HUES48 (cell line): ENCODE measurements at regions not wholly inside any gene's neighbourhood (a gene's known extent, or its start where the extent isn't known, plus 50 kb on each side); places are given as distances from the start of the nearest gene placed in this dataset.
A peak's percentile ranks its signal among the peaks of the same experiment; 100 is the strongest.

Source experiments
- H3K27ac ChIP-seq: one replicate; pipeline ENCODE4 v1.7.0; 2013; ENCODE audit warnings: low read depth, low read length, inconsistent platforms
- H3K27me3 ChIP-seq: 2 replicates; pipeline ENCODE4 v1.6.1; 2013; ENCODE audit warnings: mild to moderate bottlenecking, low read length; ENCODE audit not compliant: control insufficient read depth, insufficient read depth
- H3K36me3 ChIP-seq: 2 replicates; pipeline ENCODE4 v1.6.1; 2013; ENCODE audit warnings: low read length; ENCODE audit not compliant: control insufficient read depth, insufficient read depth
- H3K4me1 ChIP-seq: 2 replicates; pipeline ENCODE4 v1.6.1; 2013; ENCODE audit warnings: mild to moderate bottlenecking, low read length; ENCODE audit not compliant: control insufficient read depth, insufficient read depth
- H3K4me3 ChIP-seq: 2 replicates; pipeline ENCODE4 v1.5.1; 2013; ENCODE audit warnings: mild to moderate bottlenecking, low read depth, low read length
- H3K9ac ChIP-seq: 2 replicates; pipeline ENCODE4 v1.6.1; 2013; ENCODE audit warnings: mild to moderate bottlenecking, low read depth, low read length, moderate library complexity
- H3K9me3 ChIP-seq: 2 replicates; pipeline ENCODE4 v1.6.1; 2013; ENCODE audit warnings: low read length; ENCODE audit not compliant: control insufficient read depth, insufficient read depth

DNA sequence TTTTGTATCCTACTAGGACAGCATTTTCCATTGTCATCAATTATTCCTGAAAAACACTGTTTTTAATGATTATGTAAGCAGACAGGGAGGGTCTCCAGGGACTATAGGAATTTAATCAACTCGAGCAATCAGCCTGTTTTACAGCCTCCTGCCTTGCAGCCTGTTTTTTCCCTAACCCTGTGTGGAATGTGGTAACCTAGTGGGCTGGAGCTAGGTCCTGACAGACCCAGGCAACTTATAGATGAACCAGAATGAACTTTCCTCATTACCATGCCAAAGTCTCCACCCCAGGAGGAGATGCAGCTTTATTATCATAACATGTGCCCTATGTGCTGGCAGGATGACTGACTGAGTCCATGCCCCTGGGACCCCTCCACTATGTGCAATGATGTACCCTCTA lies 375.1 kb downstream of the BMP4 start:
- no peak overlapping the region for H3K4me3 ChIP-seq
- H3K27me3 ChIP-seq: no peaks in the 10 kb centered on the region
- H3K36me3 ChIP-seq: no peaks in the 10 kb centered on the region
- peaks cover 6% of the 10 kb centered on the region for H3K4me1 ChIP-seq
- peaks cover 6% of the 10 kb centered on the region for H3K9me3 ChIP-seq
- H3K27ac ChIP-seq: peak overlapping the region; percentile 27
- no peak overlapping the region for H3K9ac ChIP-seq

DNA sequence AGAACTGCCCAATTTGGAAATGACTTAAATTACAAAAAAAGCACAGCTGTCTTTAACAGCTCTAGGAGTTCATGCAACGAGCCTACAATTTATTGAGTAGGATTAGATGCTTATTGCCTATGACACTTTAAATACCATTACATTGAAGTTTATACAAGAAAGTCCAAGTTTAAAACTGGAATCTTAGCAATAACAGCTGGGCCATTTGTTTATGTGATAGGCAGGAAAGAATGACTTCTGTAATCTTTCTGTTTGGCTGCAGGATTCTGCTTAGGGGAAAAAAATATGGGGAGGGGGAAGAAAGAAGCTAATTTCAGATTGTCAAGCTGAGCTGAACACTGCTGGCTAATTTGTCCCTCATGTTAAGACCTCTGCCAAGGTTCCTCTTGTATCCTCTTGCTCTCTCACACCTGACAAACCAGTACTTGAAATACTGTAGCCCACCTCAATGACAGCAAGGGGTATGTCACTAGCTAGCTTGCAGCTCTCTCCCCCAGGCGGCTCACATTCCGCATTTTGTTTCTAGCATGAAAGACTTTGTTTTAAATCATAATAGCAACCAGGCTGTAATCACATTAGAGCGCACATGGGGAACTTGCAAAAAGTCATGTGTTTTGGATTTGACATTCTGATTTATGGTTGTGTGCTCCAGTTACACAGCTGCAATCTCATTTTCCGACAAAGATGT lies 384.8 kb downstream of the BMP4 start:
- Histone ChIP-seq H3K36me3 (no peaks in the 10 kb centered on the region), H3K4me1 (peaks cover 25% of the 10 kb centered on the region), H3K27me3 (no peaks in the 10 kb centered on the region), H3K27ac (peak overlapping the region; percentile 36), H3K9me3 (peaks cover 21% of the 10 kb centered on the region), H3K9ac (no peak overlapping the region), H3K4me3 (no peak overlapping the region)

DNA sequence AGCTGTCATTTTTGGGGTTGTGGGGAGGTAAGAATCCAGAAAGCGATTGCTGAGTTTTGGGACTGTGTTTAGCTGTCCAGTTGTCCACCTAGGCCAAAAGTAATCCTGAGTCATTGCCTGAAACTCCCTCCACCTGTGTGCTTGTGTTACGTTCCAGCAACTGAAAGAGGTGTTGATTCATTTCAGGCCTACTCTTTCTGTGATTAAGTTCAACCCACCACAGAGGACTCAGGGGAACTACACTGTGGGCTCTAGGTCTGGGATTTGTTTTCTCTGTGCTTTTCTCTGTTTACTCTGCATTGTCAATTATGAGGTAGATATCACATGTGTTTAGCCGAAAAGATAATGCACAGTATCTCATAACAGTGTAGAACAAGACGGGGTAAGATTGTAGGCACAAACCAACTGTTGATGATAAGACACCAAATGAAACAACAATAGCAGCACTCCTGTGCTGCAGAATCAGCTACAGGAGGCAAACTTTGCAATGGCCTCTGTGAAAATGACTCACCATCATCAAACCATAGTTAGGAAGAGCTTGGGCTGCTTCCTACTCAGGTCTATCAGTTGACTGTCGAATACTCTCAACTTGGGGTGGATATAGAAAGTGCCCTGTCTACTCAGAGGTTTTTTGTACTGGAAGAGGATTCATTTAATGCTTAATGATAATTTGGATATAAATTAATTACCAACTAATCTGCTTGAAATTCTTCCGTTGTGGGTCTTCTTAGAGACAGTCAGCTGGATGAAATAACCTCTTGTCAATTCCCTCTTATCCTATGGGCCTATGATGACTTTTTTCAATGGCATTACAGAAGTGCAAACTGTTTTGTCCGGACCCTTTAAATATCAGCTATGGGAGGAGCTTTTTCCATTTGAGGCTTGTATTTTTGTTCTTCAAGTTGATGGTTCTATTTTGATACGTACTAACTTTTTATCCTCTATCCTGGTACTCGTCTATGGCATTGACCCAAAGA lies 385.9 kb downstream of the BMP4 start:
- no peaks in the 10 kb centered on the region for H3K27me3 ChIP-seq
- H3K9ac ChIP-seq: no peak overlapping the region
- H3K4me3 ChIP-seq: no peak overlapping the region
- peaks cover 28% of the 10 kb centered on the region for H3K4me1 ChIP-seq
- peaks cover 11% of the 10 kb centered on the region for H3K9me3 ChIP-seq
- H3K36me3 ChIP-seq: no peaks in the 10 kb centered on the region
- no peak overlapping the region for H3K27ac ChIP-seq

DNA sequence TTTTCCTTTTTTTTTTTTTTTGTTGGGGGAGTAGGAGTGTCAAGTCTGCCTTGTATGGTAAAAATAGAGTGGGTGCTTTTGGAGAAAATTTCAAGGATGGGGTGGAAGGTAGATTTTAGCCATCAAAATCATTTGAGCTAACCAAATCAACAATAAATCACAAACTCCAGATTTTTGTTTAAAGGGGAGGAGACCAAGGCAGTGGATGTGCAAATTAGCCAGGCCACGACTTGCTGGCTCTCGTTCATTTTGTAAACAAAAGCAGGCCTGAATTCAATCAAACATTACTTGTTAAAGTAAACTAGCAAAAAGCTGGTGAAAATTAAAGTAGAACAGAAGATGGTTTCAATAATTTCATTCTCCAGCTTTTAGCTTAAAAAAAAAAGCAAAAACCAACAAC lies 387.2 kb downstream of the BMP4 start:
- peaks cover 1% of the 10 kb centered on the region; the same call in 1 of the 2 replicates for H3K9me3 ChIP-seq
- no peaks in the 10 kb centered on the region for H3K27me3 ChIP-seq
- no peak overlapping the region for H3K4me3 ChIP-seq
- no peak overlapping the region for H3K9ac ChIP-seq
- peaks cover 28% of the 10 kb centered on the region for H3K4me1 ChIP-seq
- H3K36me3 ChIP-seq: no peaks in the 10 kb centered on the region
- H3K27ac ChIP-seq: no peak overlapping the region

DNA sequence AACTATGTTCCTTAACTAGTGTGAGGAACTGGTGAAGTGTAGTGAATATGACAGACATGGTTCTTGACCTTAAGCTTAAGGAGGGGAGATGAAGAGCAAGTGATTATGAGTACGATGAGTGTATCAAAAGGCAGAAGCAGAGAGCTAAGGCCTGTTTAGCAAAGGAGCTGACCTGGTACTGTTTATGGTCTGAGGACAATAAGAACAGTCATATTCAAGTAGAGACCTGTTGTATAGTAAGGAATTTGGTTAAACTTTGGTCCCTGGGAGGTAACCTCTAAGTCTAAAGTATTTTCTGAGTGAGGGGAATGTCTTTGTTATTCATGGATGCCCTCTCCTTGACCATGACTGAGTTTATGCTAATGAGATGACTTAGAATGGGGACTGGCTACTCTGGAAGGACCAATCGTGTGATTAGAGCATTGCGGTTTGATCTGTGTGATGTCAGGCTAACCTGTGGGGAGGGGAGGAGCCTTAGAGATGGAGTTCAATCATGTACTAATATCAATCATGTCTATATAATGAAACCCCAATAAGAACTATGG lies 389.3 kb downstream of the BMP4 start:
- Histone ChIP-seq H3K27ac (peak overlapping the region; percentile 59), H3K9me3 (peaks cover 10% of the 10 kb centered on the region), H3K9ac (no peak overlapping the region), H3K4me3 (no peak overlapping the region), H3K36me3 (no peaks in the 10 kb centered on the region), H3K4me1 (peaks cover 27% of the 10 kb centered on the region), H3K27me3 (no peaks in the 10 kb centered on the region)

DNA sequence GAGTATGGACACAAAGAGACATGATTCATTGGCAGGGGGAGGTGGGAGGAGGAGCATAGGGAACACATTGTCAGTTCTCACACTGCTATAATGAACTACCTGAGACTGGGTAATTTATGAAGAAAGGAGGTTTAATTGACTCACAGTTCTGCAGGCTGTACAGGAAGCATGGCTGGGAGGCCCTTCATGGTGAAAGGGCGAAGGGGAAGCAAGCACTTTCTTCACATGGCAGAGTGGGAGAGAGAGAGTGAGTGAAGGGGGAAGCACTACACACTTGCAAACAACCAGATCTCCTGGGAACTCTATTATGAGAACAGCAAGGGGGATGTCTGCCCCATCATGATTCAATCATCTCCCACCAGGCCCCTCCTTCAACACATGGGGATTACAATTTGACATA lies 391.8 kb downstream of the BMP4 start:
- peaks cover 8% of the 10 kb centered on the region for H3K4me1 ChIP-seq
- H3K27ac ChIP-seq: no peak overlapping the region
- H3K9me3 ChIP-seq: peaks cover 10% of the 10 kb centered on the region
- H3K36me3 ChIP-seq: no peaks in the 10 kb centered on the region
- no peak overlapping the region for H3K9ac ChIP-seq
- H3K4me3 ChIP-seq: no peak overlapping the region
- no peaks in the 10 kb centered on the region for H3K27me3 ChIP-seq

DNA sequence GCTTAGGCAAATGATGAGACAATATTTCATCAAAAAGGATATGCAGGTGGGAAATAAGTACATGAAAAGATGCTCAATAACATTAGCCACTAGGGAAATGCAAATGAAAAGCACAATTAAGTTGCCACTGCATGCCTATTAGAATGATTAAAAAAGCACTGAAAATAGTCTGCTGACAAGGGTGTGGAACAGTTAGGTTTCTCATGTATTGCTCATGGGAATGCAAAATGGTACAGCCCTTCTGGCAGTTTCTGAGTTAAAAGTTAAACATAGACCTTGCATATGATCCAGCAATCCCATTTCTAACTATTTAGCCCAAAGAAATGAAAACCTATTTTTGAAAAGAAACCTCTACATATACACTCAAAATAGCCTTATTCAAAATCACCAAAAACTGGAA lies 393.0 kb downstream of the BMP4 start:
- H3K36me3 ChIP-seq: no peaks in the 10 kb centered on the region
- no peaks in the 10 kb centered on the region for H3K27me3 ChIP-seq

DNA sequence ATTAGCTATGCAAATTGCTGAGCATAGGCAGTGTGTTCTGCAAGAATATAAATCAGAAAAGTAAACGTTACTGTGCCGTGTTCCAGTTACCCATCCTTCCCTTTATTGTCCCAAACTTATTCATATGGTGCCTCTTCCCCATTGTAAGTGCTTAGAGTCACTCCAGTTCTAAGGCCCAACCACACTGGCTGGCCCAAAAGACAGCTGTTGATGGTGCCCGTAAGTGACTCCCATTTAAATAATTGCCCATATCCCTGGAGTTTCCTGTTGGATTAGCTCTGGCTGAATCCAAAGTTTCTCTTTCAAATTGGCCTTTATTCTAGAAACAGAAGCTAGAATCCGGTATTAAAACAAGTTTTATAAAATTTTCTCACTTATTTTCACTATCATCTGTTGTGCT lies 400.1 kb upstream of the DDHD1 start:
- Histone ChIP-seq H3K27ac (no peak overlapping the region), H3K9me3 (no peaks in the 10 kb centered on the region), H3K36me3 (no peaks in the 10 kb centered on the region), H3K4me3 (no peak overlapping the region), H3K27me3 (no peaks in the 10 kb centered on the region), H3K4me1 (no peaks in the 10 kb centered on the region), H3K9ac (no peak overlapping the region)

More for the DNA sequence above, 393.0 kb downstream of the BMP4 start:
- Histone ChIP-seq H3K4me1 (peaks cover 8% of the 10 kb centered on the region), H3K4me3 (no peak overlapping the region), H3K27ac (no peak overlapping the region), H3K9me3 (peaks cover 10% of the 10 kb centered on the region), H3K9ac (no peak overlapping the region)

DNA sequence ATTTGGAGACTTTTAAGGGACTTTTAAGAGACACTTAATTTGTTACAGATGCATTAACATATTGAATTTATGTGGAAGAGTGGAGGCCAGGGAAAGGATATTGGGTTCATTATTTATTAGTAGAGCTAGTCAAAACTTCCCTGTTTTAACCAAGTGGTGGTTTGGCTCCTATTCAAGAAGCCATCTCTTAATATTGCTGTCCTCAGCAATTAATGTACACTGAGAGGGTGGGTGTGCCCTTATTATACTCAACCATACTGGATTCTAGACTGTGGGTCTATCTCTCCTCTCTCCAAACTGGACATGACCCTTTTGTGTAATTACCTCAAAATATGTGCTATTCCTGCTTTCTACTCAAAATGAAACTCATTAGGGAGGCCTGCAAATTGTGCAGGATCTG lies 398.7 kb upstream of the DDHD1 start:
- Histone ChIP-seq H3K9ac (no peak overlapping the region), H3K9me3 (no peaks in the 10 kb centered on the region), H3K27me3 (no peaks in the 10 kb centered on the region), H3K4me1 (no peaks in the 10 kb centered on the region), H3K4me3 (no peak overlapping the region), H3K36me3 (no peaks in the 10 kb centered on the region), H3K27ac (no peak overlapping the region)

DNA sequence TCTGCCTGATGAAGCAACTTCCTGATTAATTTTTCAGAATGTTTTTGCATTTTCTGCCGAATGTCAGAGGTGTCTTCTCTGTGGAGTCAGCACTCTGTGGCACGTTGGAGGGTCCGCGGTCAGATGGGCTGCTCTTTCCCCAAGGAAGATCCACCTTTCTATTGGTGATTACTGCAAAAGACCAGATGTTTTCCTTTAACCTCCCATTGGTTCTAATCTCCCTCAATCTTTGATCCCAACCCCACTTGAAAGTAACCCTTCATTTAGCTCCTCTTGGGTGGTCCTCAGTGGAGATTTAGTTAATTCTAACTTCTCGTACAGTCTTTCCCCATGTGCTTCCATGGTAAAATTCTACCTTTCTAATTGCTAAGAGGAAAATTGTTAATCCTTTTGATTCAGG lies 397.7 kb upstream of the DDHD1 start:
- Histone ChIP-seq H3K9ac (no peak overlapping the region), H3K36me3 (no peaks in the 10 kb centered on the region), H3K27ac (no peak overlapping the region), H3K9me3 (no peaks in the 10 kb centered on the region), H3K4me3 (no peak overlapping the region), H3K27me3 (no peaks in the 10 kb centered on the region), H3K4me1 (no peaks in the 10 kb centered on the region)

DNA sequence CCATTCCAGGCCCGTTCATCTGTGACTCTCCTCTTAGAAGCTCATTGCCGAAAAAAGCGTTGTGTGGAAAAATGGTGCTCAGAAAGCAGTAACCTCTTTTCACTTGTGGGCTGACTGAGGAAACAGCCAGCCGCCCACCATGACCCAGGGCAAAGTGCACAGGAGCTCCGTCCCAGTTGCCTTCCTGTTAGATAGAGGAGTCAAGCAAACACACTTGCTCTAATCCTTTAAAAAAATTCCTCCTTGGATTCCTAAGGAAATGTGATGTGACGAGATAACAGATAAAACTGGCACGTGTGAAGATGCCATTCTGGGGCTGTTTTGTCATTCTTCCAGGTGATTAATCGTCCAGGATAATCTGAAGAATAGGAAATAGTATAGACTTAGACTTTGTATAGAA lies 396.8 kb upstream of the DDHD1 start:
- Histone ChIP-seq H3K9me3 (no peaks in the 10 kb centered on the region), H3K9ac (no peak overlapping the region), H3K27me3 (no peaks in the 10 kb centered on the region), H3K4me3 (no peak overlapping the region), H3K27ac (no peak overlapping the region), H3K4me1 (no peaks in the 10 kb centered on the region), H3K36me3 (no peaks in the 10 kb centered on the region)
